ENCODE measurements at regions not wholly inside any gene's neighbourhood (a gene's known extent, or its start where the extent isn't known, plus 50 kb on each side); places are given as distances from the start of the nearest gene placed in this dataset.
A peak's percentile ranks its signal among the peaks of the same experiment; 100 is the strongest.

DNA sequence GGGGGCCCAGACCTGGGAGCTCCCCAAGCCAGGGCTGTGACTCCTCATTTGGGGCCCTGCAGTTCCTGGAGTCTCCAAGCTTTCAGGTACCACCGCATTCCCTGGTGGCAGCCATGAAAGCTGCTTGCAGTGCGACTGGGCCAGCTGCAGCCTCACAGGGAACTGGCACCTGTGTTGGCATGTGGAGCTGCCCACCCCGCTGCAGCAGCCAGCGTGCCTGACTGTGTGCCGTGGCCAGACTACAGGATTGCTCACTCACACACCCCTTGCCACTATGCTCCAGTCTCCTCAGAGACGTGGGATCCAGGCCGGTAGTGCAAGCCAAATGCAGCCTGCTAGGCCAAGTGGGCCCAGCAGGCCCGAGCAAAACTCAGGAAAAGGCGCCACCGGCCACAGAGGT is 450.7 kb downstream of the COL12A1 start:
- H3K4me1 ChIP-seq (replicated peaks): no peaks in the 10 kb centered on the region
- no peak overlapping the region for H3K27ac ChIP-seq
- 95% methylated on average over 10 of the region's 10 CpGs for WGBS
- no peaks in the 10 kb centered on the region for H3K36me3 ChIP-seq
- no peak overlapping the region for H3K4me3 ChIP-seq
- TF ChIP-seq POLR2AphosphoS5 (IDR thresholded peaks at IDR 0.05) (no peak), POLR2A (IDR thresholded peaks at IDR 0.05) (no peak), CTCF (IDR thresholded peaks at IDR 0.05) (no peak)
- intact Hi-C loops (cut with DNase I): no loop called here
- no peak for DNase-seq (ENCODE audit: low spot score)
- H3K27me3 ChIP-seq (replicated peaks; ENCODE audit: insufficient read depth): no peaks in the 10 kb centered on the region
- no peaks in the 10 kb centered on the region for H3K9me3 ChIP-seq

DNA sequence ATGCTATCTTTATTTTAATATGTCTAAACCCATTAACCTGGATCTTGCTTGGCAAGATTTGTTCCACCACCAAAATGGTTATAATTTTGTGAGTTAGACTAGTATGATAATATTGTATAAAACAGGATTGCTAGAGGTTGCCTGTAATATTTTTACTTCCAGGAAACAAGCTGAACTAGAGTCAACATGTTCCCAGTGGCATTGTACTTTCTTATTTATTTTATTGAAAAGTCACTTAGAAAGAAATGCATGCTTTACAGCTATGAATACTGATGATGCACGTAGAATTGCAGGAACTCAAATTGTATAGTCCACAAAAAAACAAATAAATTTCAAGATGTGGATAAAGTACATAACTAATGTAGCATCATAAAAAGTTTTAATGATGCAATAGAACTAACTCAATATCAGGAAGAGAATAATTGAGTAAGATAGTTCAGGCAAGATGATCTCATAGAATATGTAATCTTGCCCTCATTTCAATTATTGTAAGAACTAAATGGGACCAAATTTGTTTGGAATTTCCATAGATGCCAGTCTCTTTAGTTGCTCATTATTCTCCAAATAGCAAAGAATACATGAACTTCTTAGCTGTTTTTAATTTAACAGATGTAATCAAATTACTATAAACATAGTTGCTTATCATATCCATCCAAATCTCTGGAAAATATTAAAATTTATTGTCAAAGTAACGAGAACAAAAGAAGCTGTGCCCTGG is 451.8 kb downstream of the COL12A1 start:
- no peaks in the 10 kb centered on the region for H3K36me3 ChIP-seq
- no peaks in the 10 kb centered on the region for H3K27me3 ChIP-seq (replicated peaks; ENCODE audit: insufficient read depth)
- 30% methylated on average over 2 of the region's 2 CpGs for WGBS
- DNase-seq (ENCODE audit: low spot score): no peak
- H3K4me3 ChIP-seq: no peak overlapping the region
- TF ChIP-seq CTCF (IDR thresholded peaks at IDR 0.05): no peak
- peak; percentile 58 for TF ChIP-seq POLR2AphosphoS5 (IDR thresholded peaks at IDR 0.05)
- no peaks in the 10 kb centered on the region for H3K4me1 ChIP-seq (replicated peaks)
- intact Hi-C loops (cut with DNase I): no loop called here
- H3K27ac ChIP-seq: no peak overlapping the region
- H3K9me3 ChIP-seq: no peaks in the 10 kb centered on the region

DNA sequence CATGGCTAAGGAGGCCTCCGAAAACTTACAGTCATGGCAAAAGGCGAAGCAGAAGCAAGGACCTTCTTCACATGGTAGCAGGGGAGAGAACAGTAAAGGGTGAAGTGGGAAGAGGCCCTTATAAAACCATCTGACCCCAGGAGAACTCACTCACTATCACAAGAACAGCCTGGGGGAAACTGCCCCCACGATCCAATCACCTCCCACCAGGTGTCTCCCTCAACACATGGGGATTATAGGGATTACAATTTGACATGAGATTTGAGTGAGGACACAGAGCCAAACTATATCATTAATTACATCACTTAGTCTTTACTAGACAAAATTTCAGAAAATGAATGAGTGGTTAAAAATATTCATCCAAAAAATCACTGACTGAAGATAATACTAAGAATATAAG is 453.6 kb downstream of the COL12A1 start:
- no peaks in the 10 kb centered on the region for H3K4me1 ChIP-seq (replicated peaks)
- no peaks in the 10 kb centered on the region for H3K36me3 ChIP-seq
- no peak overlapping the region for H3K4me3 ChIP-seq
- no peaks in the 10 kb centered on the region for H3K27me3 ChIP-seq (replicated peaks; ENCODE audit: insufficient read depth)
- TF ChIP-seq POLR2A (IDR thresholded peaks at IDR 0.05) (no peak), CTCF (IDR thresholded peaks at IDR 0.05) (no peak), POLR2AphosphoS5 (IDR thresholded peaks at IDR 0.05) (no peak)
- no peak overlapping the region for H3K27ac ChIP-seq
- no peak for DNase-seq (ENCODE audit: low spot score)
- no peaks in the 10 kb centered on the region for H3K9me3 ChIP-seq
- 82% methylated on average over 3 of the region's 3 CpGs for WGBS
- intact Hi-C loops (cut with DNase I): no loop called here

- Histone ChIP-seq H3K4me1 (replicated peaks) (no peaks in the 10 kb centered on the region), H3K4me3 (no peak overlapping the region), H3K9me3 (no peaks in the 10 kb centered on the region), H3K27ac (no peak overlapping the region), H3K27me3 (replicated peaks; ENCODE audit: insufficient read depth) (no peaks in the 10 kb centered on the region), H3K36me3 (no peaks in the 10 kb centered on the region)
- intact Hi-C loops (cut with DNase I): no loop called here
- no peak for TF ChIP-seq POLR2A (IDR thresholded peaks at IDR 0.05)
- no peak for TF ChIP-seq CTCF (IDR thresholded peaks at IDR 0.05)
- TF ChIP-seq POLR2AphosphoS5 (IDR thresholded peaks at IDR 0.05): no peak
- no peak for DNase-seq (ENCODE audit: low spot score)
Observed at GRCh38 chr6:74750826-74751225, 455.0 kb downstream of the COL12A1 start.
